ENCODE measurements at regions not wholly inside any gene's neighbourhood (a gene's known extent, or its start where the extent isn't known, plus 50 kb on each side); places are given as distances from the start of the nearest gene placed in this dataset.

GRCh38 chr2:75852639-75853038, 141.9 kb upstream of the GCFC2 start:
- Histone ChIP-seq H3K27me3 (ENCODE audit: control insufficient read depth in 2 of 2, insufficient read depth in 2 of 2, low read length in 2 of 2) (no peaks in the 10 kb centered on the region), H3K9ac (ENCODE audit: insufficient read depth, low read length, poor library complexity, severe bottlenecking) (no peak overlapping the region), H3K9me3 (replicated peaks in 1 of 2; ENCODE audit: control insufficient read depth in 1 of 2, insufficient read depth in 1 of 2, low read length in 2 of 2) (peaks cover 0 to 7% of the 10 kb centered on the region in 2 donors), H3K27ac (ENCODE audit: low read depth in 1 of 2, low read length in 2 of 2) (no peak overlapping the region), H3K4me2 (replicated peaks; ENCODE audit: extremely low read depth, low read length, poor library complexity, severe bottlenecking) (no peak overlapping the region), H3K79me2 (ENCODE audit: insufficient read depth, low read length) (no peaks in the 10 kb centered on the region), H3K4me3 (replicated peaks in 1 of 3; ENCODE audit: low read depth in 2 of 3, low read length in 3 of 3) (no peak overlapping the region), H3K4me1 (ENCODE audit: control insufficient read depth in 1 of 2, insufficient read depth in 2 of 2, low read length in 2 of 2) (no peaks in the 10 kb centered on the region), H4K20me1 (ENCODE audit: insufficient read depth, low read length) (no peaks in the 10 kb centered on the region), H3K36me3 (replicated peaks in 1 of 2; ENCODE audit: control insufficient read depth in 1 of 2, insufficient read depth in 2 of 2, low read length in 2 of 2) (no peaks in the 10 kb centered on the region), H2AFZ (ENCODE audit: insufficient read depth, low read depth, low read length, poor library complexity, severe bottlenecking) (no peak overlapping the region)
- Mint-ChIP-seq H3K4me3 (no peak overlapping the region), H3K4me1 (no peaks in the 10 kb centered on the region), H3K27me3 (ENCODE audit: low read depth in 3 of 3) (peaks cover 0 to 1% (median 0%) of the 10 kb centered on the region in 3 donors), H3K36me3 (no peaks in the 10 kb centered on the region), H3K9me3 (peaks cover 2 to 11% (median 9%) of the 10 kb centered on the region in 7 donors), H3K27ac (no peak overlapping the region)
- WGBS (ENCODE audit: insufficient coverage): no CpG with 5 or more reads among the region's 2 CpGs
- no peak for DNase-seq
- intact Hi-C loops (cut with micrococcal nuclease): no loop called here
- TF ChIP-seq CTCF (IDR thresholded peaks at IDR 0.05): no peak

- no peaks in the 10 kb centered on the region for H3K36me3 Mint-ChIP-seq
- H3K79me2 ChIP-seq (ENCODE audit: insufficient read depth, low read length): no peaks in the 10 kb centered on the region
- WGBS (ENCODE audit: insufficient coverage): no CpG with 5 or more reads among the region's 1 CpG
- H3K9me3 Mint-ChIP-seq: peaks cover 0 to 3% (median 0%) of the 10 kb centered on the region in 7 donors
- H2AFZ ChIP-seq (ENCODE audit: insufficient read depth, low read depth, low read length, poor library complexity, severe bottlenecking): no peak overlapping the region
- no peak overlapping the region for H3K4me2 ChIP-seq (replicated peaks; ENCODE audit: extremely low read depth, low read length, poor library complexity, severe bottlenecking)
- no peak overlapping the region for H3K27ac ChIP-seq (ENCODE audit: low read depth in 1 of 2, low read length in 2 of 2)
- no peak for DNase-seq
- intact Hi-C loops (cut with micrococcal nuclease): no loop called here
- H3K4me1 ChIP-seq (ENCODE audit: control insufficient read depth in 1 of 2, insufficient read depth in 2 of 2, low read length in 2 of 2): no peaks in the 10 kb centered on the region
- no peak for TF ChIP-seq CTCF (IDR thresholded peaks at IDR 0.05)
- no peak overlapping the region for H3K4me3 Mint-ChIP-seq
- no peaks in the 10 kb centered on the region for H3K36me3 ChIP-seq (replicated peaks in 1 of 2; ENCODE audit: control insufficient read depth in 1 of 2, insufficient read depth in 2 of 2, low read length in 2 of 2)
- H3K9me3 ChIP-seq (replicated peaks in 1 of 2; ENCODE audit: control insufficient read depth in 1 of 2, insufficient read depth in 1 of 2, low read length in 2 of 2): no peaks in the 10 kb centered on the region
- H3K9ac ChIP-seq (ENCODE audit: insufficient read depth, low read length, poor library complexity, severe bottlenecking): no peak overlapping the region
- no peak overlapping the region for H3K4me3 ChIP-seq (replicated peaks in 1 of 3; ENCODE audit: low read depth in 2 of 3, low read length in 3 of 3)
- no peaks in the 10 kb centered on the region for H3K27me3 Mint-ChIP-seq (ENCODE audit: low read depth in 3 of 3)
- H4K20me1 ChIP-seq (ENCODE audit: insufficient read depth, low read length): no peaks in the 10 kb centered on the region
- no peaks in the 10 kb centered on the region for H3K27me3 ChIP-seq (ENCODE audit: control insufficient read depth in 2 of 2, insufficient read depth in 2 of 2, low read length in 2 of 2)
- no peak overlapping the region for H3K27ac Mint-ChIP-seq
- H3K4me1 Mint-ChIP-seq: no peaks in the 10 kb centered on the region
These were observed 136.0 kb upstream of the GCFC2 start for GRCh38 chr2:75846683-75847190.
